Type B pancreatic cell (in vitro differentiated cells): ENCODE measurements at regions not wholly inside any gene's neighbourhood (a gene's known extent, or its start where the extent isn't known, plus 50 kb on each side); places are given as distances from the start of the nearest gene placed in this dataset.
"Not testable (repeated sequence)": the region's sequence is repeated elsewhere in the genome, so short reads cannot be mapped to it uniquely, and the experiment has no call there.

Experiments used
- DNase-seq: peaks from one replicate; pipeline ENCODE4 v3.0.0; 2021; ENCODE audit warnings: mixed read lengths; ENCODE audit not compliant: unreplicated experiment; ENCODE audit errors: extremely low spot score
- H3K27ac Mint-ChIP-seq: 2 replicates; pipeline ENCODE4 v1.8.0; 2021; ENCODE audit warnings: mild to moderate bottlenecking, mixed read lengths
- H3K27me3 Mint-ChIP-seq: 2 replicates; pipeline ENCODE4 v1.8.0; 2021; ENCODE audit warnings: mixed read lengths
- H3K36me3 Mint-ChIP-seq: 2 replicates; pipeline ENCODE4 v1.8.0; 2021; ENCODE audit warnings: mixed read lengths
- H3K4me1 Mint-ChIP-seq: one replicate; pipeline ENCODE4 v1.8.0; 2021; ENCODE audit warnings: mixed read lengths; ENCODE audit not compliant: unreplicated experiment
- H3K4me3 Mint-ChIP-seq: 2 replicates; pipeline ENCODE4 v1.8.0; 2021; ENCODE audit warnings: mild to moderate bottlenecking, mixed read lengths
- H3K9me3 Mint-ChIP-seq: 2 replicates; pipeline ENCODE4 v1.8.0; 2021; ENCODE audit warnings: mixed read lengths
- TF ChIP-seq, protein P1 (sequence below): fragments of 200-600 bp; sonication (generic); conservative IDR thresholded peaks from 2 replicates; pipeline ENCODE4 v1.5.0; 2021; ENCODE audit warnings: antibody characterized with exemption, mild to moderate bottlenecking

DNA sequence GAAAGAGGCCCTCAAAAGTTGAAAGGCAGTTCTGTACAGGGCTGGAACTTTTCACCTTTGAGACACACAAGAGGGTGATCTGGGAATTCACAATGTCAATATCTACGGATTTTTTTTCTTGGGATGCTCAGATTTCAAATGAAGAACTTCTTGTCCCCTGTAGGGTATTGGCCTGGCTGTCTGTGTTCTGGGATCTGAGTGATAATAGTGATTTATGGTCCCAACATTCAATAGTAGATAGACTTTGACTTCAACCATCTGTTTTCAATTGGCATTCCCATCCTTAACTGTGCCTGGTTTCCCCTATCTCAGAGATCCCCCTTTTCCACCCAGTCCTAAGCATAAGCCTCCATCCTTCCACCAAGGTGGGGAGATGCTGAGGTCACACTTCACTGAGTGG, 274.1 kb downstream of the COG6 start:
- H3K36me3 Mint-ChIP-seq: peaks cover 4% of the 10 kb centered on the region
- peaks cover 22% of the 10 kb centered on the region for H3K4me1 Mint-ChIP-seq
- peaks cover 12% of the 10 kb centered on the region for H3K9me3 Mint-ChIP-seq
- H3K27me3 Mint-ChIP-seq: no peaks in the 10 kb centered on the region
- no peak overlapping the region for H3K4me3 Mint-ChIP-seq
- H3K27ac Mint-ChIP-seq: no peak overlapping the region
- no peak for DNase-seq
- TF ChIP-seq, protein P1, sequence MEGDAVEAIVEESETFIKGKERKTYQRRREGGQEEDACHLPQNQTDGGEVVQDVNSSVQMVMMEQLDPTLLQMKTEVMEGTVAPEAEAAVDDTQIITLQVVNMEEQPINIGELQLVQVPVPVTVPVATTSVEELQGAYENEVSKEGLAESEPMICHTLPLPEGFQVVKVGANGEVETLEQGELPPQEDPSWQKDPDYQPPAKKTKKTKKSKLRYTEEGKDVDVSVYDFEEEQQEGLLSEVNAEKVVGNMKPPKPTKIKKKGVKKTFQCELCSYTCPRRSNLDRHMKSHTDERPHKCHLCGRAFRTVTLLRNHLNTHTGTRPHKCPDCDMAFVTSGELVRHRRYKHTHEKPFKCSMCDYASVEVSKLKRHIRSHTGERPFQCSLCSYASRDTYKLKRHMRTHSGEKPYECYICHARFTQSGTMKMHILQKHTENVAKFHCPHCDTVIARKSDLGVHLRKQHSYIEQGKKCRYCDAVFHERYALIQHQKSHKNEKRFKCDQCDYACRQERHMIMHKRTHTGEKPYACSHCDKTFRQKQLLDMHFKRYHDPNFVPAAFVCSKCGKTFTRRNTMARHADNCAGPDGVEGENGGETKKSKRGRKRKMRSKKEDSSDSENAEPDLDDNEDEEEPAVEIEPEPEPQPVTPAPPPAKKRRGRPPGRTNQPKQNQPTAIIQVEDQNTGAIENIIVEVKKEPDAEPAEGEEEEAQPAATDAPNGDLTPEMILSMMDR: no peak

DNA sequence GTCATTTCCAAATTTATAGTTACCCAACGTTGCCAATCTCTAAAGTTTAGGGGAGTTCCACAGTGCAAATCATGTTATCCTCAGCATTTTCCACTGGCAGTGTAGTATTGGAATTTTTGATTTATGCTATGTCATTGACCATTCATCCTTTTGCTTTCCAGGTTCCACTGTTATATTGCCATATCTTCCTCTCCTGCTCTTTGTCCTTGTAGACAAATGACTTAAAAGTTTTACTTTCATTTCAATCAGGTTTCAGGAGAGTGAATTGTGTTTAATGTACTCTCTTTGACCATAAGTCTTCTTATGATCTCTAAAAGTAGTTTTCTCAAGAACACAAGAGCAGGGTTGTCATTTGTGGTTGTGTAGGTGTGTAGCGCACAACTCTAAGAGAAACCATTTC, 274.6 kb downstream of the COG6 start:
- DNase-seq: no peak
- H3K27ac Mint-ChIP-seq: no peak overlapping the region

DNA sequence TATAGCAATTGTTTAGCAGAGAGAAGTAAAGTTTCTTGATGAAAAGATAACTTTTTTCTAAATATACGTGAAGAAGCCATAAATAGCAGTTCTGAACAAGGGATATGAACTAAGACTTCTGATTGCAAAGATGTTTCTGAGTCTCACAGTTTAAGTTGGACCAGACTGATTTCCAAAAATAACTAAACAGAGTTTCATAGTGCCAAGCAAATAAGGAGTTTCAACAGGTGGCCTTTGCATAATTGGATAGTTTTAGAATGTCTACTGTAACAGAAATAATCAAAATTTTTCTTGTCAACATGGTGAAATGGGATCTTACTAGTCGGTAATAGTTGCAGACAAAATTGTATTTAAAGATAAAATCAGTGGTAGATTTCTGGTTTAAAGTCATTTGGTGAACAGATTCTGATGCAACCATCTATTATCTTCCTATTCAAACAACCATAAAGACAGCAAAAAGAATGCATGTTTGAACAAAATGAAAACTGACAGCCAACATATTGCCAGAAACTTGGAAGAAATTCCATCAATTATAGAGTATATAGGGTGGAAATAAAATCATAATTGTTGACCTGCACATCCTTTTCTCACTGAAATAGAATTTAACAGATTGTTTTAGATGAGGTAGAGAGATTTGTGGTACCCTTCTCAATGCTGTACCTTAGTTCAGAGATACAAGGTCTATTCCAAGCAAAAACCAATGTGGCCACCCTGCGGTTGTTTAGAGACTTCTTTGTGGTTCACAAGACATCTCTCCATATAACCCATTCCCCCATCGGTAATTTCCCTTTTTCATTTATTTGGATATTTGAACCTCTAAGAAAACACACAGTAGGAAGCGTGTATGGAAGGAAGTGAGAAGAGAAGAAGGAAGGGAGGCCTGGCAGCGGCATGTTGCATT, 275.3 kb downstream of the COG6 start:
- TF ChIP-seq, protein P1: no peak
- Mint-ChIP-seq H3K27ac (no peak overlapping the region), H3K4me3 (no peak overlapping the region), H3K36me3 (peaks cover 4% of the 10 kb centered on the region), H3K27me3 (no peaks in the 10 kb centered on the region), H3K9me3 (peaks cover 7% of the 10 kb centered on the region), H3K4me1 (peaks cover 22% of the 10 kb centered on the region)
- no peak for DNase-seq

More for the DNA sequence above, 274.6 kb downstream of the COG6 start:
- Mint-ChIP-seq H3K4me3 (no peak overlapping the region), H3K9me3 (peaks cover 8% of the 10 kb centered on the region), H3K27me3 (no peaks in the 10 kb centered on the region), H3K36me3 (peaks cover 4% of the 10 kb centered on the region), H3K4me1 (peaks cover 22% of the 10 kb centered on the region)
- TF ChIP-seq, protein P1: no peak

DNA sequence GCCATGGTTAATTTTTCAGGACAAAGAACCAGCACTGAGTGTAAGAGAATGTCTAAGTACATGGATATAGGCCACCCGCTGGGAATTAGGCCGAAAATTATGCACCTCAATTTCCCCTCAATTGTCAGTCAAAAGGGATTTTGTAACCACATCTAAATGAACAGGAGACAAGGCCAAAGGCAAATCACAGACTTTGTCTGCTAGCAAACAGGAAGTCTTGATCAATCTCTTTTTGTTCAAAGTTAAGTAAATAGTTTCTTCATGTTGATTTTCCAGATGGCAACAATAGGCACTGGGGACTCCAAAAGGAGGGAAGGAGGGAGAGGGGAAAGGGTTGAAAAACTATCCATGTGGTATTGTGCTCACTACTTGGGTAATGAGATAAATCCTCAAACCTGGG, 276.0 kb downstream of the COG6 start:
- TF ChIP-seq, protein P1: no peak
- Mint-ChIP-seq H3K4me1 (peaks cover 22% of the 10 kb centered on the region), H3K4me3 (no peak overlapping the region), H3K9me3 (peaks cover 7% of the 10 kb centered on the region), H3K27ac (no peak overlapping the region), H3K27me3 (no peaks in the 10 kb centered on the region), H3K36me3 (peaks cover 4% of the 10 kb centered on the region)
- DNase-seq: no peak

DNA sequence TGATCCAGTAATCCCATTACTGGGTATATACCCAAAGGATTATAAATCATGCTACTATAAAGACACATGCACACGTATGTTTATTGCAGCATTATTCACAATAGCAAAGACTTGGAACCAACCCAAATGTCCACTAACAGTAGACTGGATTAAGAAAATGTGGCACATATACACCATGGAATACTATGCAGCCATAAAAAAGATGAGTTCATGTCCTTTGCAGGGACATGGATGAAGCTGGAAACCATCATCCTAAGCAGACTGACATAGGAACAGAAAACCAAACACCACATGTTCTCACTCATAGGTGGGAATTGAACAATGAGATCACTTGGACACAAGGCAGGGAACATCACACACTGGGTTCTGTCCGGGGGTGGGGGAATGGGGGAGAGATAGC, 277.1 kb downstream of the COG6 start:
- not testable (repeated sequence) for H3K27ac Mint-ChIP-seq, H3K36me3 Mint-ChIP-seq, H3K4me3 Mint-ChIP-seq, DNase-seq, H3K27me3 Mint-ChIP-seq, H3K9me3 Mint-ChIP-seq
- peaks cover 26% of the 10 kb centered on the region for H3K4me1 Mint-ChIP-seq

DNA sequence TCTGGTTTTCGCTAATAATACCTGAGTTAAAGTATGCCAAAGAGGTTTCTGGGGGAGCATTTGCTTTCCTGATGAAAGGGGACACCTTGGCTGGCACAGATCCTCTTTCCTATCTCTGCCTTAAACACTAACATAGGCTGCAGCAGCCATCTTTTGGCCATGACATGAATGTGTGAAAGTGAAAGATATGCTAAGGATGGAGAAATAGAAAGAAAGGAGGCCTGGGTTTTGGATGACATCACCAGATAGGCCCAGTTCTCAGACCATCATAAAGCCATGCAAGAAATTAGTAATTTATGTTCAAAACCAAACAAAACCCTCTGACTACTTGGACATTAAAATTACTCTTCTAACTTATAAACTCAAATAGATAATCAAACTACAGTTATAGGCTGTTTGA, 279.7 kb downstream of the COG6 start:
- H3K27ac Mint-ChIP-seq: no peak overlapping the region
- H3K36me3 Mint-ChIP-seq: peaks cover 4% of the 10 kb centered on the region
- peaks cover 12% of the 10 kb centered on the region for H3K4me1 Mint-ChIP-seq
- TF ChIP-seq, protein P1: no peak
- H3K9me3 Mint-ChIP-seq: peaks cover 7% of the 10 kb centered on the region
- no peak overlapping the region for H3K4me3 Mint-ChIP-seq
- DNase-seq: no peak
- no peaks in the 10 kb centered on the region for H3K27me3 Mint-ChIP-seq
